T-cell (primary cell): ENCODE measurements at regions not wholly inside any gene's neighbourhood (a gene's known extent, or its start where the extent isn't known, plus 50 kb on each side); places are given as distances from the start of the nearest gene placed in this dataset.

Experiments
- ATAC-seq, 4 experiments: fragments of 200-7000 bp in 3 of 4; fragments of 150-1000 bp in 1 of 4; cut with Tn5 transposase; replicated peaks in 1 of 4; 1 replicate in 3 of 4; 2 replicates in 1 of 4; pipeline ENCODE4 v1.10.0; 2021; ENCODE audit warnings: moderate library complexity in 3 of 4, mild to moderate bottlenecking in 2 of 4, moderate number of reproducible peaks in 1 of 4
- CTCF ChIA-PET, 2 donors: fragments of 300-600 bp; sonication (Branson Sonifier 250); formaldehyde crosslinking; loops; one replicate each; lab custom pipeline; 2022; ENCODE audit warnings: antibody characterized with exemption in 2 of 2; lab: Charles Lee
- POLR2A ChIA-PET, 2 donors: fragments of 300-600 bp; sonication (Branson Sonifier 250); formaldehyde crosslinking; loops; one replicate each; lab custom pipeline; 2022; ENCODE audit warnings: antibody characterized with exemption in 2 of 2; lab: Charles Lee
- DNase-seq, 35 experiments: peaks; one replicate each; pipeline versions ENCODE4 v3.0.0 to v3.0.0-alpha.2; 2013 to 2023
- H3K27ac ChIP-seq: one replicate; pipeline ENCODE4 v1.5.1; 2013; ENCODE audit warnings: low read length
- H3K27me3 ChIP-seq, 2 experiments: replicated peaks in 1 of 2; 1 replicate in 1 of 2; 2 replicates in 1 of 2; pipeline versions ENCODE4 v1.6.1 to v1.7.0; 2013; ENCODE audit warnings: low read length in 1 of 2, mixed read lengths in 1 of 2; ENCODE audit not compliant: control insufficient read depth in 2 of 2, insufficient read depth in 2 of 2; ENCODE audit errors: extremely low read depth in 1 of 2
- H3K36me3 ChIP-seq, 2 donors: 1 replicate in 1 of 2; 2 replicates in 1 of 2; pipeline versions ENCODE4 v1.6.1 to v1.7.0; 2013; ENCODE audit warnings: low read length in 1 of 2; ENCODE audit not compliant: control insufficient read depth in 2 of 2, insufficient read depth in 1 of 2; ENCODE audit errors: extremely low read depth in 1 of 2
- H3K4me1 ChIP-seq, 2 experiments: 1 replicate in 1 of 2; 2 replicates in 1 of 2; pipeline versions ENCODE4 v1.6.1 to v1.7.0; 2013; ENCODE audit warnings: low read length in 2 of 2, mixed read lengths in 1 of 2; ENCODE audit not compliant: insufficient read depth in 2 of 2, control insufficient read depth in 1 of 2; ENCODE audit errors: extremely low read depth in 1 of 2
- H3K4me3 ChIP-seq, 2 donors: 1 replicate in 1 of 2; 2 replicates in 1 of 2; pipeline versions ENCODE4 v1.5.1 to v1.7.0; 2013; ENCODE audit warnings: mild to moderate bottlenecking in 2 of 2, low read length in 1 of 2, moderate library complexity in 1 of 2; ENCODE audit not compliant: control insufficient read depth in 1 of 2; ENCODE audit errors: extremely low read depth in 1 of 2
- H3K9me3 ChIP-seq: 2 replicates; pipeline ENCODE4 v1.7.0; 2013
- H3K27ac Mint-ChIP-seq, 2 donors: one replicate each; pipeline ENCODE4 v1.8.0; 2020 to 2021; ENCODE audit warnings: mild to moderate bottlenecking in 2 of 2, mixed read lengths in 2 of 2
- H3K27me3 Mint-ChIP-seq, 2 donors: one replicate each; pipeline ENCODE4 v1.8.0; 2021 to 2022; ENCODE audit warnings: mixed read lengths in 2 of 2
- H3K36me3 Mint-ChIP-seq: one replicate; pipeline ENCODE4 v1.8.0; 2021; ENCODE audit warnings: mixed read lengths
- H3K4me1 Mint-ChIP-seq, 3 donors: one replicate each; pipeline ENCODE4 v1.8.0; 2020 to 2022; ENCODE audit warnings: mixed read lengths in 3 of 3, mild to moderate bottlenecking in 1 of 3
- H3K4me3 Mint-ChIP-seq, 3 donors: one replicate each; pipeline ENCODE4 v1.8.0; 2020 to 2022; ENCODE audit warnings: mild to moderate bottlenecking in 3 of 3, mixed read lengths in 3 of 3, moderate library complexity in 3 of 3
- H3K9me3 Mint-ChIP-seq, 3 donors: one replicate each; pipeline ENCODE4 v1.8.0; 2020 to 2022; ENCODE audit warnings: mixed read lengths in 3 of 3
- WGBS: methylation state at CpG from one replicate; pipeline ENCODE4 v1.1.5; 2013; ENCODE audit warnings: missing lambda C conversion rate; ENCODE audit not compliant: insufficient coverage; 5-methylcytosine and 5-hydroxymethylcytosine counted together

DNA sequence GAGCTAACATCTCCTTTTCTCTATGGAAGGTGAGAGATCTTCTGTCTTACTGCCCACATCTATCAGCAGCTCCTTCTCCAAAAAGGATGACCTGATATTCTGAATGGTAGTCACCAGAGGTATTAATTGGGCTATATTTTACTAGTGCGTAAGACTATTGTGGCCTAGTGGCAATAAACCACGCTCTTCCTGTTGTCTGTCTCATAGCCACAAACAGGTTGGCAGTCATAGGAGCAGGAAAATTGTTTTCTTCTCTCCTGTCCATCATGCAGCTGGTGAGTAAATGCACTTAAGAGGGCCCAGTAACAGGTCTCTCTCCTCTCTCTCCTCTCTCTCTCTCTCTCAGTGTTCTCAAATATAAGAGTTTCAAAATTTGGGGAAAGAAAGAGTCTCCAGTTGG, 856.8 kb upstream of the ACVR2A start:
- H3K4me1 Mint-ChIP-seq, result peaks cover 0 to 3% (median 0%) of the 10 kb centered on the region in 3 donors
- H3K27ac ChIP-seq, result no peak overlapping the region
- H3K27ac Mint-ChIP-seq, result no peak overlapping the region
- ATAC-seq, result no peak
- H3K9me3 ChIP-seq, result no peaks in the 10 kb centered on the region
- DNase-seq, result no peak
- no peaks in the 10 kb centered on the region for H3K9me3 Mint-ChIP-seq
- H3K4me1 ChIP-seq, result no peaks in the 10 kb centered on the region
- peaks cover 0 to 5% of the 10 kb centered on the region in 2 donors for H3K27me3 Mint-ChIP-seq
- ChIA-PET POLR2A (no interaction called here), CTCF (no interaction called here)
- H3K36me3 ChIP-seq, result no peaks in the 10 kb centered on the region
- no peak overlapping the region for H3K4me3 Mint-ChIP-seq
- WGBS, result no CpG with 5 or more reads among the region's 2 CpGs
- no peaks in the 10 kb centered on the region for H3K27me3 ChIP-seq
- no peaks in the 10 kb centered on the region for H3K36me3 Mint-ChIP-seq
- no peak overlapping the region for H3K4me3 ChIP-seq

- no peak overlapping the region for H3K27ac Mint-ChIP-seq
- Histone ChIP-seq H3K36me3 (no peaks in the 10 kb centered on the region), H3K4me1 (no peaks in the 10 kb centered on the region), H3K27ac (no peak overlapping the region), H3K4me3 (no peak overlapping the region), H3K9me3 (no peaks in the 10 kb centered on the region), H3K27me3 (no peaks in the 10 kb centered on the region)
- CTCF ChIA-PET, result no interaction called here
- H3K36me3 Mint-ChIP-seq, result no peaks in the 10 kb centered on the region
- no peaks in the 10 kb centered on the region for H3K9me3 Mint-ChIP-seq
- WGBS, result 9% methylated on average over 3 of the region's 4 CpGs
- H3K4me1 Mint-ChIP-seq, result peaks cover 0 to 3% (median 0%) of the 10 kb centered on the region in 3 donors
- POLR2A ChIA-PET, result no interaction called here
- DNase-seq, result no peak
- no peak overlapping the region for H3K4me3 Mint-ChIP-seq
- no peak for ATAC-seq
- H3K27me3 Mint-ChIP-seq, result peaks cover 0 to 5% of the 10 kb centered on the region in 2 donors
Observed at GRCh38 chr2:146986161-146986560, 858.7 kb upstream of the ACVR2A start.

- Histone ChIP-seq H3K4me3 (no peak overlapping the region), H3K36me3 (no peaks in the 10 kb centered on the region), H3K27me3 (no peaks in the 10 kb centered on the region), H3K4me1 (no peaks in the 10 kb centered on the region), H3K9me3 (no peaks in the 10 kb centered on the region), H3K27ac (no peak overlapping the region)
- Mint-ChIP-seq H3K4me1 (peaks cover 0 to 3% (median 0%) of the 10 kb centered on the region in 3 donors), H3K27me3 (peaks cover 0 to 5% of the 10 kb centered on the region in 2 donors), H3K27ac (no peak overlapping the region), H3K36me3 (no peaks in the 10 kb centered on the region), H3K4me3 (no peak overlapping the region), H3K9me3 (peaks cover 0 to 4% (median 0%) of the 10 kb centered on the region in 3 donors)
- CTCF ChIA-PET, result no interaction called here
- DNase-seq (no peak), ATAC-seq (no peak)
- WGBS, result 57% methylated on average over 1 of the region's 2 CpGs
- POLR2A ChIA-PET, result no interaction called here
Observed at GRCh38 chr2:146985753-146986152, 859.1 kb upstream of the ACVR2A start.

DNA sequence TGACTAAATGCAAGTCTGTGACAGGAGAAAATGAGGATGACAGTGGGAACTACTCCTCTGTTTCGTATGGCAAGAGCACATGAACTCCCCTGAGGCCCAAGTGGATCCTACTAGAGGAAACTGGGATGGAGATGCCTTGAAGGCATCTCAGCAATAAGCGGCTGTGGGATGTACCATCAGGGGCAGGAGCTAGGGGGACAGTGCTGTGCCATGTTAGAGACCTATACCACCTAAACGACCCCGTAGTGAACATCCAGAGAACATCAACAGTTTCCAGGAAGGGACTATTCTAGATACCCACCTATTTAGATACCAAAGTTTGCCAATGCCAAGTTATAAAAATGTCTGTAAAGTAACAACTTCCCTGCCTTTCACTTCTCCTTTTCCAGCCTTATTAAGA, 860.8 kb upstream of the ACVR2A start:
- Mint-ChIP-seq H3K4me3 (no peak overlapping the region), H3K36me3 (no peaks in the 10 kb centered on the region), H3K27ac (no peak overlapping the region), H3K27me3 (peaks cover 0 to 5% of the 10 kb centered on the region in 2 donors), H3K4me1 (peaks cover 0 to 3% (median 0%) of the 10 kb centered on the region in 3 donors), H3K9me3 (peaks cover 0 to 15% (median 0%) of the 10 kb centered on the region in 3 donors)
- DNase-seq (no peak), ATAC-seq (no peak)
- ChIA-PET POLR2A (no interaction called here), CTCF (interaction anchor here in 1 of 2 donors (0.7 kb wide), 1 partner anchor 264 kb away, joined by 5 read pairs; no protein-coding TSS in a partner anchor)
- no peaks in the 10 kb centered on the region for H3K27me3 ChIP-seq
- H3K4me1 ChIP-seq, result no peaks in the 10 kb centered on the region
- H3K9me3 ChIP-seq, result no peaks in the 10 kb centered on the region
- no peak overlapping the region for H3K4me3 ChIP-seq
- 43% methylated on average over 1 of the region's 4 CpGs for WGBS
- no peaks in the 10 kb centered on the region for H3K36me3 ChIP-seq
- H3K27ac ChIP-seq, result no peak overlapping the region

DNA sequence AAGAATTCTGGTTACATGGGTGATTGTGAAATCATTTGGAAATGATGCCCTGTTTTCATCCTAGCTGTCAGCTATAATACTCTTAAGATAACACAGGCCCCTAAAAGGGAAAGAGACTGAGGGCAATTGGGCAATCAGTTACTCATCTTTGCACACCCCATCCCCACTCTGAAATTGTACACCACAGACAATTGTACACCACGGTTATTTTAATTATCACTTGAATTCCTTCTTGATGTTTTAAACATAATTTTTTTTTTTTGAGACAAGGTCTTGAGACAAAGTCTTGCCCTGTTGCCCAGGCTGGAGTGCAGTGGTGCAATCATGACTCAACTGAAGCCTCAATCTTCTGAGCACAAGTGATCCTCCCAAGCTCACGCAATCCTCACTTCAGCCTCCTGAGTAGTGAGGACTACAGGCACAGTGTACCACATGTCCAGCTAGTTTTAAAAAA, 862.4 kb upstream of the ACVR2A start:
- H3K4me1 Mint-ChIP-seq, result no peaks in the 10 kb centered on the region
- CTCF ChIA-PET, result no interaction called here
- ATAC-seq (no peak), DNase-seq (no peak)
- H3K27ac Mint-ChIP-seq, result no peak overlapping the region
- Histone ChIP-seq H3K4me3 (no peak overlapping the region), H3K27ac (no peak overlapping the region), H3K9me3 (no peaks in the 10 kb centered on the region), H3K27me3 (no peaks in the 10 kb centered on the region), H3K36me3 (no peaks in the 10 kb centered on the region), H3K4me1 (no peaks in the 10 kb centered on the region)
- H3K36me3 Mint-ChIP-seq, result no peaks in the 10 kb centered on the region
- WGBS, result no CpG with 5 or more reads among the region's 2 CpGs
- H3K27me3 Mint-ChIP-seq, result peaks cover 0 to 3% of the 10 kb centered on the region in 2 donors
- no peak overlapping the region for H3K4me3 Mint-ChIP-seq
- peaks cover 0 to 15% (median 0%) of the 10 kb centered on the region in 3 donors for H3K9me3 Mint-ChIP-seq
- POLR2A ChIA-PET, result no interaction called here

DNA sequence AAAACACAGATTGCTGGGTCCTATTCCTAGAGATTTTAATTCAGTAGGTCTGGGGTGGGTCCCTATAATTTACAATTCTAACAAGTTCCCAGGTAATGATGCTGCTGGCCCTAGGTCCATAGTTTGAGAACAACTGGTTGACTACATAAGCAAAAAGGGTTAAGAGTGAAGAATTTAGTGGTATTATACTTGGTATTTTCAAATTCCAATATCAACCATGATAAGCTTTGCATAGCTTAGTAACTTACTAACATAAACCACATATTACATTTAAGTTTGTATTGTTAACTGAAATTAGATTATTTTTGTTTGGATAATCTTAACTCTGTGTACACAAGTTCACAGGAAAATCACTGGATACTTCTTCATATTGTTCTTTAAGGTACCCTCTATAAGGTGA, 862.9 kb upstream of the ACVR2A start:
- CTCF ChIA-PET, result no interaction called here
- no peaks in the 10 kb centered on the region for H3K36me3 Mint-ChIP-seq
- no peak for DNase-seq
- Histone ChIP-seq H3K27ac (no peak overlapping the region), H3K9me3 (no peaks in the 10 kb centered on the region), H3K4me1 (no peaks in the 10 kb centered on the region), H3K27me3 (no peaks in the 10 kb centered on the region), H3K4me3 (no peak overlapping the region), H3K36me3 (no peaks in the 10 kb centered on the region)
- H3K9me3 Mint-ChIP-seq, result peaks cover 0 to 15% (median 0%) of the 10 kb centered on the region in 3 donors
- H3K27me3 Mint-ChIP-seq, result no peaks in the 10 kb centered on the region
- POLR2A ChIA-PET, result no interaction called here
- no peak overlapping the region for H3K27ac Mint-ChIP-seq
- no peak for ATAC-seq
- no peaks in the 10 kb centered on the region for H3K4me1 Mint-ChIP-seq
- H3K4me3 Mint-ChIP-seq, result no peak overlapping the region

- CTCF ChIA-PET, result no interaction called here
- no peaks in the 10 kb centered on the region for H3K36me3 ChIP-seq
- ATAC-seq (no peak), DNase-seq (no peak)
- POLR2A ChIA-PET, result interaction anchor here in 1 of 2 donors (0.6 kb wide), 1 partner anchor 664 kb away, joined by 8 read pairs; no protein-coding TSS in a partner anchor
- H3K9me3 ChIP-seq, result no peaks in the 10 kb centered on the region
- no peaks in the 10 kb centered on the region for H3K27me3 ChIP-seq
- H3K27ac ChIP-seq, result no peak overlapping the region
- H3K9me3 Mint-ChIP-seq, result peaks cover 0 to 15% (median 0%) of the 10 kb centered on the region in 3 donors
- no peaks in the 10 kb centered on the region for H3K4me1 Mint-ChIP-seq
- no peaks in the 10 kb centered on the region for H3K36me3 Mint-ChIP-seq
- H3K4me3 Mint-ChIP-seq, result no peak overlapping the region
- no peak overlapping the region for H3K27ac Mint-ChIP-seq
- H3K4me3 ChIP-seq, result no peak overlapping the region
- H3K4me1 ChIP-seq, result no peaks in the 10 kb centered on the region
- no peaks in the 10 kb centered on the region for H3K27me3 Mint-ChIP-seq
Observed at GRCh38 chr2:146979746-146980145, 865.1 kb upstream of the ACVR2A start.
